ENCODE measurements at regions not wholly inside any gene's neighbourhood (a gene's known extent, or its start where the extent isn't known, plus 50 kb on each side); places are given as distances from the start of the nearest gene placed in this dataset.

DNA sequence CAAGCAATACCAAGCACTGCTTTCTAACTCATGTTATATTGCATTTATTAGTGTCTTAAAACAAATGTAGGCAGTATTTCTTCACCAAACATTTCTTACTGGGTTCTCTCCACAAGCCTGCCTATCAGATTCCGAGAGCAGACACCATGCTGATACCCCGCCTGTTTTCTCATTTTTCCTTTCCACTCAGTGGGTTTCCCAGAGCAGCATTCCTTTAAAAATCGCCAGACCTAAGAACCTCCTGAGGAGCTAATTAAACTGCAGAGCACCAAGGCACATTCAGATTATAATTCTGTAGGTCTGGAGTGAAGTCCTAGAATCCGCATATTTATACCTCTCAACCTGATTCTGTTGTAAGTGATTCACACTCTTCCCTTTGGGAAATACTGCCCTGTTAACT, 405.6 kb downstream of the TNS1 start:
- no peak for TF ChIP-seq POLR2A (IDR thresholded peaks at IDR 0.05)
- TF ChIP-seq, protein P1, sequence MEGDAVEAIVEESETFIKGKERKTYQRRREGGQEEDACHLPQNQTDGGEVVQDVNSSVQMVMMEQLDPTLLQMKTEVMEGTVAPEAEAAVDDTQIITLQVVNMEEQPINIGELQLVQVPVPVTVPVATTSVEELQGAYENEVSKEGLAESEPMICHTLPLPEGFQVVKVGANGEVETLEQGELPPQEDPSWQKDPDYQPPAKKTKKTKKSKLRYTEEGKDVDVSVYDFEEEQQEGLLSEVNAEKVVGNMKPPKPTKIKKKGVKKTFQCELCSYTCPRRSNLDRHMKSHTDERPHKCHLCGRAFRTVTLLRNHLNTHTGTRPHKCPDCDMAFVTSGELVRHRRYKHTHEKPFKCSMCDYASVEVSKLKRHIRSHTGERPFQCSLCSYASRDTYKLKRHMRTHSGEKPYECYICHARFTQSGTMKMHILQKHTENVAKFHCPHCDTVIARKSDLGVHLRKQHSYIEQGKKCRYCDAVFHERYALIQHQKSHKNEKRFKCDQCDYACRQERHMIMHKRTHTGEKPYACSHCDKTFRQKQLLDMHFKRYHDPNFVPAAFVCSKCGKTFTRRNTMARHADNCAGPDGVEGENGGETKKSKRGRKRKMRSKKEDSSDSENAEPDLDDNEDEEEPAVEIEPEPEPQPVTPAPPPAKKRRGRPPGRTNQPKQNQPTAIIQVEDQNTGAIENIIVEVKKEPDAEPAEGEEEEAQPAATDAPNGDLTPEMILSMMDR (IDR thresholded peaks at IDR 0.05), result no peak

Data from uterus (tissue), 2 donors.